HL-60 (cell line): ENCODE measurements at regions not wholly inside any gene's neighbourhood (a gene's known extent, or its start where the extent isn't known, plus 50 kb on each side); places are given as distances from the start of the nearest gene placed in this dataset.

ENCODE experiments used
- CTCF ChIP-seq: IDR thresholded peaks from one replicate; pipeline ENCODE4 v1.5.1; 2011; ENCODE audit warnings: low read length, control low read depth, inconsistent platforms; ENCODE audit not compliant: insufficient read depth
- POLR2AphosphoS5 ChIP-seq: IDR thresholded peaks from 2 replicates; pipeline ENCODE4 v1.6.1; 2012; ENCODE audit warnings: low read depth
- SPI1 ChIP-seq: IDR thresholded peaks from 2 replicates; pipeline ENCODE4 v1.6.1; 2012; ENCODE audit warnings: low read depth, mild to moderate bottlenecking, borderline replicate concordance
- TF ChIP-seq, protein P1 (sequence below): IDR thresholded peaks from 2 replicates; pipeline ENCODE4 v1.6.1; 2012; ENCODE audit warnings: low read depth; ENCODE audit not compliant: insufficient replicate concordance

DNA sequence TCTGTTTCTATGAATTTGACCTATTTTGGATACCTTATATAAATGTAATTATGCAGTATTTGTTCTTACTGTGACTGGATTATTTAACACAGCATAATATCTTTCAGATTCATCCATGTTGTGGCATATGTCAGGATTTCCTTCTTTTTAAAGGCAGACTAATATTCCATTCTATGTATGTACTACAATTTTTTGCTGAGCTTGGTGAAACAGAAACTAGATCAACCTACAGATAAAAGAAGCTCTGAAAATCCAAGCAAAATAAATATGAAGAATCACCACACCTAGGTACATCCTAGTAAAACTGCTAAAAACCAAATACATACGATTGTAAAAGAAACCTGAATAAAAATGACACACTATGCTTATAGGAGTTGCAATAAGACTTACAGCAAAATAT lies 300.5 kb downstream of the HTR7 start:
- TF ChIP-seq POLR2AphosphoS5 (no peak), CTCF (no peak), SPI1 (no peak)
- TF ChIP-seq, protein P1, sequence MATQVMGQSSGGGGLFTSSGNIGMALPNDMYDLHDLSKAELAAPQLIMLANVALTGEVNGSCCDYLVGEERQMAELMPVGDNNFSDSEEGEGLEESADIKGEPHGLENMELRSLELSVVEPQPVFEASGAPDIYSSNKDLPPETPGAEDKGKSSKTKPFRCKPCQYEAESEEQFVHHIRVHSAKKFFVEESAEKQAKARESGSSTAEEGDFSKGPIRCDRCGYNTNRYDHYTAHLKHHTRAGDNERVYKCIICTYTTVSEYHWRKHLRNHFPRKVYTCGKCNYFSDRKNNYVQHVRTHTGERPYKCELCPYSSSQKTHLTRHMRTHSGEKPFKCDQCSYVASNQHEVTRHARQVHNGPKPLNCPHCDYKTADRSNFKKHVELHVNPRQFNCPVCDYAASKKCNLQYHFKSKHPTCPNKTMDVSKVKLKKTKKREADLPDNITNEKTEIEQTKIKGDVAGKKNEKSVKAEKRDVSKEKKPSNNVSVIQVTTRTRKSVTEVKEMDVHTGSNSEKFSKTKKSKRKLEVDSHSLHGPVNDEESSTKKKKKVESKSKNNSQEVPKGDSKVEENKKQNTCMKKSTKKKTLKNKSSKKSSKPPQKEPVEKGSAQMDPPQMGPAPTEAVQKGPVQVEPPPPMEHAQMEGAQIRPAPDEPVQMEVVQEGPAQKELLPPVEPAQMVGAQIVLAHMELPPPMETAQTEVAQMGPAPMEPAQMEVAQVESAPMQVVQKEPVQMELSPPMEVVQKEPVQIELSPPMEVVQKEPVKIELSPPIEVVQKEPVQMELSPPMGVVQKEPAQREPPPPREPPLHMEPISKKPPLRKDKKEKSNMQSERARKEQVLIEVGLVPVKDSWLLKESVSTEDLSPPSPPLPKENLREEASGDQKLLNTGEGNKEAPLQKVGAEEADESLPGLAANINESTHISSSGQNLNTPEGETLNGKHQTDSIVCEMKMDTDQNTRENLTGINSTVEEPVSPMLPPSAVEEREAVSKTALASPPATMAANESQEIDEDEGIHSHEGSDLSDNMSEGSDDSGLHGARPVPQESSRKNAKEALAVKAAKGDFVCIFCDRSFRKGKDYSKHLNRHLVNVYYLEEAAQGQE: no peak
